Body of pancreas (tissue), 4 donors: ENCODE measurements at regions not wholly inside any gene's neighbourhood (a gene's known extent, or its start where the extent isn't known, plus 50 kb on each side); places are given as distances from the start of the nearest gene placed in this dataset.

Experiments
- ATAC-seq: fragments of 150-250 bp; one replicate; pipeline ENCODE4 v1.9.1; 2016
- DNase-seq, 4 donors: peaks; one replicate each; pipeline ENCODE4 v3.0.0-alpha.2; 2019
- H3K27ac ChIP-seq, 4 donors: fragments of 200-600 bp; sonication (generic); 1 replicate in 3 of 4; 2 replicates in 1 of 4; pipeline versions ENCODE4 v1.5.1 to v1.6.1; 2016 to 2019; ENCODE audit warnings: mild to moderate bottlenecking in 1 of 4, mixed read lengths in 1 of 4, moderate library complexity in 1 of 4
- H3K27me3 ChIP-seq, 2 donors: fragments of 200-600 bp; sonication (generic); one replicate each; pipeline ENCODE4 v1.6.0; 2016; ENCODE audit warnings: mild to moderate bottlenecking in 1 of 2
- H3K36me3 ChIP-seq, 2 donors: fragments of 200-600 bp; sonication (generic); replicated peaks in 1 of 2; 2 replicates each; pipeline ENCODE4 v1.5.1; 2016; ENCODE audit warnings: low read depth in 2 of 2; ENCODE audit not compliant: insufficient read depth in 1 of 2
- H3K4me1 ChIP-seq: fragments of 200-600 bp; sonication (generic); one replicate; pipeline ENCODE4 v1.6.0; 2016
- H3K4me3 ChIP-seq, 2 donors: fragments of 200-600 bp; sonication (generic); 1 replicate in 1 of 2; 2 replicates in 1 of 2; pipeline ENCODE4 v1.5.1; 2016 to 2019
- H3K9me3 ChIP-seq, 3 donors: fragments of 200-600 bp; sonication (generic); 1 replicate in 2 of 3; 2 replicates in 1 of 3; pipeline ENCODE4 v1.5.1; 2016
- POLR2A ChIP-seq, 3 donors: fragments of 450-650 bp; IDR thresholded peaks; one replicate each; pipeline ENCODE4 v1.6.1; 2016; ENCODE audit warnings: antibody characterized with exemption in 3 of 3, mild to moderate bottlenecking in 2 of 3
- WGBS, 2 donors: methylation state at CpG; one replicate each; pipeline ENCODE4 v1.1.5; 2017; 5-methylcytosine and 5-hydroxymethylcytosine counted together
- intact Hi-C: fragments of 100-400 bp; cut with DNase I; formaldehyde crosslinking; loops from one replicate; pipeline ENCODE4 v1.15.1; 2023
- TF ChIP-seq, protein P1 (sequence below), 7 experiments: fragments of 450-650 bp in 4 of 7; fragments of 200-600 bp in 3 of 7; sonication (generic) in 3 of 7; IDR thresholded peaks; one replicate each; pipeline ENCODE4 v1.5.1; 2016 to 2019; ENCODE audit warnings: antibody characterized with exemption in 7 of 7

- Histone ChIP-seq H3K36me3 (no peaks in the 10 kb centered on the region), H3K27me3 (no peaks in the 10 kb centered on the region), H3K27ac (no peak overlapping the region), H3K4me1 (peaks cover 11% of the 10 kb centered on the region), H3K9me3 (no peaks in the 10 kb centered on the region), H3K4me3 (no peak overlapping the region)
- 66 to 89% methylated on average over 9 of the region's 9 CpGs for WGBS, 2 donors
- intact Hi-C loops: no loop called here
- peak; percentile 66 for ATAC-seq
- TF ChIP-seq, protein P1, sequence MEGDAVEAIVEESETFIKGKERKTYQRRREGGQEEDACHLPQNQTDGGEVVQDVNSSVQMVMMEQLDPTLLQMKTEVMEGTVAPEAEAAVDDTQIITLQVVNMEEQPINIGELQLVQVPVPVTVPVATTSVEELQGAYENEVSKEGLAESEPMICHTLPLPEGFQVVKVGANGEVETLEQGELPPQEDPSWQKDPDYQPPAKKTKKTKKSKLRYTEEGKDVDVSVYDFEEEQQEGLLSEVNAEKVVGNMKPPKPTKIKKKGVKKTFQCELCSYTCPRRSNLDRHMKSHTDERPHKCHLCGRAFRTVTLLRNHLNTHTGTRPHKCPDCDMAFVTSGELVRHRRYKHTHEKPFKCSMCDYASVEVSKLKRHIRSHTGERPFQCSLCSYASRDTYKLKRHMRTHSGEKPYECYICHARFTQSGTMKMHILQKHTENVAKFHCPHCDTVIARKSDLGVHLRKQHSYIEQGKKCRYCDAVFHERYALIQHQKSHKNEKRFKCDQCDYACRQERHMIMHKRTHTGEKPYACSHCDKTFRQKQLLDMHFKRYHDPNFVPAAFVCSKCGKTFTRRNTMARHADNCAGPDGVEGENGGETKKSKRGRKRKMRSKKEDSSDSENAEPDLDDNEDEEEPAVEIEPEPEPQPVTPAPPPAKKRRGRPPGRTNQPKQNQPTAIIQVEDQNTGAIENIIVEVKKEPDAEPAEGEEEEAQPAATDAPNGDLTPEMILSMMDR (IDR thresholded peaks at IDR 0.05): no peak
- TF ChIP-seq POLR2A (IDR thresholded peaks at IDR 0.05): no peak
- peak in 1 of 4 donors; percentile 13 for DNase-seq
Observed at GRCh38 chr3:30511524-30512251, 94.7 kb upstream of the TGFBR2 start.

DNA sequence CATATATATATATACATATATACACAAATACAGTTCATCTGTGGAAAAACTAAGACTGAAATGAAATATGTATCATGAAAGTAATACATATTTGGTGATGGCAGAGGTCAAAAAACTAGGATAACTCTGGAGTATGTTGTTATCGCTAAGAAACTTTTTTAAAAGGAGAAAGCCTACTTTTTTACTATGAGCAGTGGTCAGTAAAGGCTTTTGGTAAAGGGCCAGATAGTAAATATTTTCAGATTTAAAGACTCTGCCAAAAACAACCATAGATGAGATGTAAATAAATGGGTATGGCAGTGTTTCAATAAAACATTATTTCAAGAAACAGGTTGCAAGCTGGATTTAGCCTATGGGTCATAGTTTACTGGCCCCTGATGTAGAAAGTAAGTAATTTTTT, 93.8 kb upstream of the TGFBR2 start:
- TF ChIP-seq, protein P1 (IDR thresholded peaks at IDR 0.05): no peak
- DNase-seq (no peak), ATAC-seq (no peak)
- Histone ChIP-seq H3K27me3 (no peaks in the 10 kb centered on the region), H3K36me3 (no peaks in the 10 kb centered on the region), H3K27ac (no peak overlapping the region), H3K9me3 (no peaks in the 10 kb centered on the region), H3K4me3 (no peak overlapping the region), H3K4me1 (peaks cover 20% of the 10 kb centered on the region)
- 17 to 19% methylated on average over 1 of the region's 1 CpG for whole genome bisulfite sequencing, 2 donors
- intact Hi-C loops: no loop called here

- WGBS, 2 donors: 94 to 97% methylated on average over 4 of the region's 4 CpGs
- Histone ChIP-seq H3K27ac (no peak overlapping the region), H3K36me3 (no peaks in the 10 kb centered on the region), H3K9me3 (no peaks in the 10 kb centered on the region), H3K4me1 (peaks cover 30% of the 10 kb centered on the region), H3K4me3 (no peak overlapping the region), H3K27me3 (no peaks in the 10 kb centered on the region)
- TF ChIP-seq POLR2A (IDR thresholded peaks at IDR 0.05): no peak
- TF ChIP-seq, protein P1 (IDR thresholded peaks at IDR 0.05): no peak
- intact Hi-C loops: no loop called here
- no peak for ATAC-seq
- DNase-seq: no peak
Observed at GRCh38 chr3:30513374-30514152, 92.8 kb upstream of the TGFBR2 start.

GRCh38 chr3:30516238-30516637, 90.2 kb upstream of the TGFBR2 start:
- peaks cover 43% of the 10 kb centered on the region for H3K4me1 ChIP-seq
- 38 to 43% methylated on average over 2 of the region's 2 CpGs for WGBS, 2 donors

More at GRCh38 chr3:30516238-30516637, 90.2 kb upstream of the TGFBR2 start:
- TF ChIP-seq POLR2A (IDR thresholded peaks at IDR 0.05): no peak
- TF ChIP-seq, protein P1 (IDR thresholded peaks at IDR 0.05): no peak
- no peak overlapping the region for H3K27ac ChIP-seq
- H3K27me3 ChIP-seq: no peaks in the 10 kb centered on the region
- H3K9me3 ChIP-seq: no peaks in the 10 kb centered on the region
- no peak overlapping the region for H3K4me3 ChIP-seq
- no peak for ATAC-seq
- H3K36me3 ChIP-seq: no peaks in the 10 kb centered on the region
- intact Hi-C loops: no loop called here
- no peak for DNase-seq
